ENCODE measurements at regions not wholly inside any gene's neighbourhood (a gene's known extent, or its start where the extent isn't known, plus 50 kb on each side); places are given as distances from the start of the nearest gene placed in this dataset.

GRCh38 chr6:14571001-14571400 is 453.4 kb downstream of the CD83 start:
- Histone ChIP-seq H3K27ac (ENCODE audit: low read depth) (no peak overlapping the region), H3K36me3 (ENCODE audit: insufficient read depth) (no peaks in the 10 kb centered on the region), H3K4me1 (ENCODE audit: insufficient read depth) (no peaks in the 10 kb centered on the region), H3K4me3 (ENCODE audit: low read depth, low read length) (no peak overlapping the region)
- no peak for DNase-seq (ENCODE audit: extremely low spot score)
- WGBS: 87% methylated on average over 8 of the region's 8 CpGs

GRCh38 chr6:14571746-14572145 is 454.2 kb downstream of the CD83 start:
- Histone ChIP-seq H3K36me3 (ENCODE audit: insufficient read depth) (no peaks in the 10 kb centered on the region), H3K4me3 (ENCODE audit: low read depth, low read length) (no peak overlapping the region)
- WGBS: 93% methylated on average over 7 of the region's 7 CpGs

GRCh38 chr6:14573267-14573666 is 455.7 kb downstream of the CD83 start:
- no peaks in the 10 kb centered on the region for H3K4me1 ChIP-seq (ENCODE audit: insufficient read depth)
- no peak overlapping the region for H3K27ac ChIP-seq (ENCODE audit: low read depth)
- no peak overlapping the region for H3K4me3 ChIP-seq (ENCODE audit: low read depth, low read length)
- no peak for DNase-seq (ENCODE audit: extremely low spot score)
- WGBS: 93% methylated on average over 3 of the region's 3 CpGs
- H3K36me3 ChIP-seq (ENCODE audit: insufficient read depth): no peaks in the 10 kb centered on the region

More at GRCh38 chr6:14571746-14572145, 454.2 kb downstream of the CD83 start:
- no peak for DNase-seq (ENCODE audit: extremely low spot score)
- H3K4me1 ChIP-seq (ENCODE audit: insufficient read depth): no peaks in the 10 kb centered on the region
- H3K27ac ChIP-seq (ENCODE audit: low read depth): no peak overlapping the region

GRCh38 chr6:14573703-14574290 is 456.2 kb downstream of the CD83 start:
- 92% methylated on average over 2 of the region's 2 CpGs for WGBS
- no peak overlapping the region for H3K27ac ChIP-seq (ENCODE audit: low read depth)
- H3K4me3 ChIP-seq (ENCODE audit: low read depth, low read length): no peak overlapping the region

GRCh38 chr6:14575961-14576360 is 458.4 kb downstream of the CD83 start:
- 95% methylated on average over 1 of the region's 1 CpG for WGBS
- DNase-seq (ENCODE audit: extremely low spot score): no peak
- Histone ChIP-seq H3K4me1 (ENCODE audit: insufficient read depth) (no peaks in the 10 kb centered on the region), H3K27ac (ENCODE audit: low read depth) (no peak overlapping the region), H3K36me3 (ENCODE audit: insufficient read depth) (no peaks in the 10 kb centered on the region), H3K4me3 (ENCODE audit: low read depth, low read length) (no peak overlapping the region)

More at GRCh38 chr6:14573703-14574290, 456.2 kb downstream of the CD83 start:
- Histone ChIP-seq H3K4me1 (ENCODE audit: insufficient read depth) (no peaks in the 10 kb centered on the region), H3K36me3 (ENCODE audit: insufficient read depth) (no peaks in the 10 kb centered on the region)
- DNase-seq (ENCODE audit: extremely low spot score): no peak

DNA sequence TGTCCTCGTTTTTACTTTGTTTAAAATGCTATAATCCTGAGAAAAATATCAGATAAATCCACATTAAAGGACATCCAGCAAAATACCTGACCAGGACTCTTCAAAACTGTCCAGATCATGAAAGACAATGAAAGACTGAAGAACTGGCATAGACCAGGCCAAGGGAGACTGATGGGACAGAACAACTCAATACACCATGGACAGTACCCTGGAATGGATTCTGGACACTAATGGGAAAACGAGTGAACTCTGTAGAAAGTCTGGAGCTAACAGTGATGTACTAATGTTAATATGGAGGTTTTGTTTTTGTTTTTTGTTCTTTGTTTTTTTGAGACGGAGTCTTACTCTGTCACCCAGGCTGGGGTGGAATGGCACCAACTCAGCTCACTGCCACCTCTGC is 461.4 kb downstream of the CD83 start:
- Histone ChIP-seq H3K36me3 (ENCODE audit: insufficient read depth) (no peaks in the 10 kb centered on the region), H3K27ac (ENCODE audit: low read depth) (no peak overlapping the region), H3K4me1 (ENCODE audit: insufficient read depth) (no peaks in the 10 kb centered on the region), H3K4me3 (ENCODE audit: low read depth, low read length) (no peak overlapping the region)
- DNase-seq (ENCODE audit: extremely low spot score): no peak
- WGBS: 63% methylated on average over 3 of the region's 3 CpGs

DNA sequence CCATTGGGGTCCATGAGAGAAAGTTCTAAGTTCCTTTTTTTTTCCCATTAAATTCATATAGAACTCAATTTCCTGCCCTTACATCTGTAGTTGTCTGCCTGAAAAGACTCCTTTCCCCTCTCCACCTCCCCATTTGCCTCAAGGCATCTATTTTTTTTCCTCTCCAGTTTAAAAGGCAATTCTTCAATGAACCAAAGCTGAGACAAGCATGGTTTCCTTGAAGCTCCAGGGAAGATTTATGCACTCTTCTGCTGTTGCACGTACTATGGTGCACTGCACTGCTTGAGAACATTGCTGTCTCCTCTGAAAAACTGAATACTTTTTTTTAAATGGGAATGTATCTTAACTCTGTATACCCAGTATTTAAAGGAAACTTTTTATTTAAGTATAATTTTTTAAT is 465.2 kb downstream of the CD83 start:
- WGBS: 97% methylated on average over 1 of the region's 1 CpG
- Histone ChIP-seq H3K4me3 (ENCODE audit: low read depth, low read length) (no peak overlapping the region), H3K4me1 (ENCODE audit: insufficient read depth) (no peaks in the 10 kb centered on the region), H3K36me3 (ENCODE audit: insufficient read depth) (no peaks in the 10 kb centered on the region), H3K27ac (ENCODE audit: low read depth) (no peak overlapping the region)
- DNase-seq (ENCODE audit: extremely low spot score): no peak

DNA sequence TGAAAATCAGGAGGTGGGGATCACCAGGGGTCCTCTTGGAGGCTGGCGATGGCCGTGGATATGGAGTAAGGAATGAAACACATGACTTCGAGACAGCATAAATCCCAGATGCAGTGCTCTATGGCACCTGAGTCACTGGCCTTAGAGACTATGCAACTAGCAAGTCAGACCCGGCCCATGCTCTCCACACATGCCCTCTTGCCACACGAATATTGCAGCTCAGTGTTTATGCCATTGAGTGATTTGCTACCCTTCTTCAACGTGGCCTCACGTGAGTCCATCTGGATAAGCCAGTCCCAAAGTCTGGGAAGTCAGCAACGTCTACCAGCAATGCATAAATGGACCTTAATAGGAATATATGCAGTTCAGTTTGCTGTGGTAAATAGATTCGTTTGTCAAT is 466.3 kb downstream of the CD83 start:
- no peak for DNase-seq (ENCODE audit: extremely low spot score)
- H3K4me3 ChIP-seq (ENCODE audit: low read depth, low read length): no peak overlapping the region
- 61% methylated on average over 9 of the region's 9 CpGs for WGBS
- H3K4me1 ChIP-seq (ENCODE audit: insufficient read depth): no peaks in the 10 kb centered on the region
- H3K27ac ChIP-seq (ENCODE audit: low read depth): no peak overlapping the region
- H3K36me3 ChIP-seq (ENCODE audit: insufficient read depth): no peaks in the 10 kb centered on the region

- Histone ChIP-seq H3K4me1 (ENCODE audit: insufficient read depth) (no peaks in the 10 kb centered on the region), H3K27ac (ENCODE audit: low read depth) (no peak overlapping the region), H3K4me3 (ENCODE audit: low read depth, low read length) (no peak overlapping the region), H3K36me3 (ENCODE audit: insufficient read depth) (no peaks in the 10 kb centered on the region)
- DNase-seq (ENCODE audit: extremely low spot score): no peak
- 80% methylated on average over 5 of the region's 5 CpGs for WGBS
Observed at GRCh38 chr6:14584450-14584849, 466.9 kb downstream of the CD83 start.

DNA sequence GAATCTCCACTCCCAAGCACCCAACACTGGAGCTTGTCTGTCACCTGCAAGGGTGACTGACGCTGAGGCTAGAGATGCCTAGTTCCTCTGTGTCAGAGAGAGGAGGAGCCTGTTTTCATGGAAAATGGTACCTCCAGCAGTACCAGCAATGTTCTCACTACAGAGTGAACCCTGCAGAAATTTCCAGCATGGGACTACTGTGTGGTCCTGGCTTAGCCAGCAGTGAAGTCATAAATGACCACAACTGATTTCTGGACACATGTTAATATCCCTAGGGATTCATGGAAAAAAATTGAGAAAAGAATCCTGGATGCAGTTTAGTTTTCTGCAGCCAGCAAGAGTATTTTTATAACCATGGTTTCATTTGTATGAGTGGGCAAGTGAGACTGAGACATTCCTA is 468.1 kb downstream of the CD83 start:
- H3K4me1 ChIP-seq (ENCODE audit: insufficient read depth): no peaks in the 10 kb centered on the region
- H3K4me3 ChIP-seq (ENCODE audit: low read depth, low read length): no peak overlapping the region
- no peak overlapping the region for H3K27ac ChIP-seq (ENCODE audit: low read depth)
- 79% methylated on average over 1 of the region's 1 CpG for WGBS
- H3K36me3 ChIP-seq (ENCODE audit: insufficient read depth): no peaks in the 10 kb centered on the region
- no peak for DNase-seq (ENCODE audit: extremely low spot score)

DNA sequence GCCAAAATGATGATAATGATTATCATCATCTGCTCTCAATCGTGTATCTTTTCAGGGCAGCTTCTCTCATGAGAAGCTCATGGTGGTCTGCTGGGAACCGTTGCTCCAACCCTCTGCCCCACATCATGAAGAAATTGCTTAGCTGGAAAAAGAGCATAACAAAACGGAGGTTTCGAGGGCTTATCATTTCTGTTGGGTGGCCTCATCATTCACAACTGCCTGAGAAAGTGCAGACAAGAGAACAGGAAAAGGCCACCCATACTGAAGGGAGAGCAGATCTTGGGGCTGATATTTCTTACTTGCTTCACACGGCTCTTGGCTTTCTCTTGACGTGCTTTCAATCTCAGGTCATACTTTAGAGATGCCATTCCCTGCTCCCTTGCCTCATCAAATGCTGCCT is 471.6 kb downstream of the CD83 start:
- WGBS: 69% methylated on average over 6 of the region's 6 CpGs

DNA sequence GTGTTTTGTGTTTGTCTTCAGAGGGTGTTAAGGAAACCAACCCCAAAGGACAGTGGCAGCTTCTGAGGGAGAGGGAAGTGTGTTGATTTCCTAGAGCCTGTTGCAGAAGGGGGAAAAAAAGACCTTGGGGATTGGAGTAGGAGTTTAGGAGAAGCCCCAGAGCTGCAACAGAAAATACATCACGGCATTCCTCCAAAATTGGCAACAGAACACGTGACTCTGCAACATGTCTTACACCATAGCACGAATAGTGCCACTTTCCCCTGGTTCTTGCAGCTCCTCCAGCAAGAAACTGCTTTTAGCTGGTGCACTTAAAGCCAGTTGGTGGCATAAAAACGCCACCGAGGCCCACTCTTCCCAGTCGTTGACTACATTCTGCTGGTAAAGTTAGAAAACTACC is 473.0 kb downstream of the CD83 start:
- H3K36me3 ChIP-seq (ENCODE audit: insufficient read depth): no peaks in the 10 kb centered on the region
- no peak overlapping the region for H3K4me3 ChIP-seq (ENCODE audit: low read depth, low read length)
- no peak for DNase-seq (ENCODE audit: extremely low spot score)
- 60% methylated on average over 6 of the region's 6 CpGs for WGBS
- H3K27ac ChIP-seq (ENCODE audit: low read depth): no peak overlapping the region
- no peaks in the 10 kb centered on the region for H3K4me1 ChIP-seq (ENCODE audit: insufficient read depth)

More for the DNA sequence above, 471.6 kb downstream of the CD83 start:
- Histone ChIP-seq H3K4me1 (ENCODE audit: insufficient read depth) (no peaks in the 10 kb centered on the region), H3K4me3 (ENCODE audit: low read depth, low read length) (no peak overlapping the region), H3K36me3 (ENCODE audit: insufficient read depth) (no peaks in the 10 kb centered on the region), H3K27ac (ENCODE audit: low read depth) (no peak overlapping the region)
- DNase-seq (ENCODE audit: extremely low spot score): no peak

- 89% methylated on average over 1 of the region's 1 CpG for WGBS
- no peaks in the 10 kb centered on the region for H3K36me3 ChIP-seq (ENCODE audit: insufficient read depth)
- no peak overlapping the region for H3K4me3 ChIP-seq (ENCODE audit: low read depth, low read length)
- DNase-seq (ENCODE audit: extremely low spot score): no peak
- H3K27ac ChIP-seq (ENCODE audit: low read depth): no peak overlapping the region
- H3K4me1 ChIP-seq (ENCODE audit: insufficient read depth): no peaks in the 10 kb centered on the region
Observed at GRCh38 chr6:14591998-14592397, 474.4 kb downstream of the CD83 start.

DNA sequence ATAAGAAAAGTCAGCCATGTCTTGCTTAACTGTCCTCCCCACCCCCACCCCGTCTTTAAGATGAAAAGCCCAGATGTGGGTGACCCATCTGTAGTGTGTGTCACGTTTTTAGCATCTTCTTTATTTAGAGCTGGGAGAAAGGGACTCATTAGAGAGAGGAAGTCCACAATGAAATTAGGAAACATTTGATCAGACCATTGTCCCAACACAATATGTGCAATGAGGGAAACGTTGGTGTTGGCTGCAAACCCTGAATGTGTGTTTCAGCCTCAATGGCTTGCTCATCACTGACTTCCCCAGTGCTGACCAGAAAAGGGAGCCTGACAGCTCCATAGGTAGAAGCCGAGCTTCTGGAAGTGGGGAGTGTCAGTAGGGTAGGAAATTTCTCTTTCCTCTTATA is 475.7 kb downstream of the CD83 start:
- Histone ChIP-seq H3K4me3 (ENCODE audit: low read depth, low read length) (no peak overlapping the region), H3K4me1 (ENCODE audit: insufficient read depth) (no peaks in the 10 kb centered on the region), H3K36me3 (ENCODE audit: insufficient read depth) (no peaks in the 10 kb centered on the region), H3K27ac (ENCODE audit: low read depth) (no peak overlapping the region)
- WGBS: 90% methylated on average over 4 of the region's 4 CpGs
- DNase-seq (ENCODE audit: extremely low spot score): no peak

DNA sequence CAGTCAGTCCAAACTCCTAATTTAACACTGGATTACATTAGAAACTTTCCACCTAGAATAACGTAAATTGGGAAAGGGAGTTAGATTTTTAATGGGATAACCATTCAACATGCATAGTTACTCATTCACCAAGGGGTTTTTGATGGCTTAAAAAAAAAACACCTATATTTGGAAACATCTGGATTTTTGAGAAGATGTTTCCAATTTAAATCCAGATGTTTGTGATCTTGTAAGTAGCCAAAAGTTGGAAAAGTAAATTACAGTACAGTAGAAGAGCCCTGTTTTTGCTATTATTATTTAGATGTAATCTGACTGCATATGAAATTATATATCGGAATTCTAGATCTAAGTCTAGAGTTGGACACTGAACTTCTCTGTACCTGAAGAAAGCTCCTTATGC is 478.2 kb downstream of the CD83 start:
- Histone ChIP-seq H3K4me3 (ENCODE audit: low read depth, low read length) (no peak overlapping the region), H3K4me1 (ENCODE audit: insufficient read depth) (no peaks in the 10 kb centered on the region), H3K36me3 (ENCODE audit: insufficient read depth) (no peaks in the 10 kb centered on the region), H3K27ac (ENCODE audit: low read depth) (no peak overlapping the region)
- WGBS: 48% methylated on average over 2 of the region's 2 CpGs
- DNase-seq (ENCODE audit: extremely low spot score): no peak

Data from urinary bladder (tissue), 3 donors.